ENCODE measurements at regions not wholly inside any gene's neighbourhood (a gene's known extent, or its start where the extent isn't known, plus 50 kb on each side); places are given as distances from the start of the nearest gene placed in this dataset.

GRCh38 chr4:7121174-7121573 lies 53.3 kb upstream of the GRPEL1 start:
- TF ChIP-seq, protein P1, sequence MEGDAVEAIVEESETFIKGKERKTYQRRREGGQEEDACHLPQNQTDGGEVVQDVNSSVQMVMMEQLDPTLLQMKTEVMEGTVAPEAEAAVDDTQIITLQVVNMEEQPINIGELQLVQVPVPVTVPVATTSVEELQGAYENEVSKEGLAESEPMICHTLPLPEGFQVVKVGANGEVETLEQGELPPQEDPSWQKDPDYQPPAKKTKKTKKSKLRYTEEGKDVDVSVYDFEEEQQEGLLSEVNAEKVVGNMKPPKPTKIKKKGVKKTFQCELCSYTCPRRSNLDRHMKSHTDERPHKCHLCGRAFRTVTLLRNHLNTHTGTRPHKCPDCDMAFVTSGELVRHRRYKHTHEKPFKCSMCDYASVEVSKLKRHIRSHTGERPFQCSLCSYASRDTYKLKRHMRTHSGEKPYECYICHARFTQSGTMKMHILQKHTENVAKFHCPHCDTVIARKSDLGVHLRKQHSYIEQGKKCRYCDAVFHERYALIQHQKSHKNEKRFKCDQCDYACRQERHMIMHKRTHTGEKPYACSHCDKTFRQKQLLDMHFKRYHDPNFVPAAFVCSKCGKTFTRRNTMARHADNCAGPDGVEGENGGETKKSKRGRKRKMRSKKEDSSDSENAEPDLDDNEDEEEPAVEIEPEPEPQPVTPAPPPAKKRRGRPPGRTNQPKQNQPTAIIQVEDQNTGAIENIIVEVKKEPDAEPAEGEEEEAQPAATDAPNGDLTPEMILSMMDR (IDR thresholded peaks at IDR 0.05) = no peak
- TF ChIP-seq POLR2AphosphoS5 (IDR thresholded peaks at IDR 0.05; ENCODE audit: insufficient read depth in 1 of 2, low read depth in 1 of 2) = no peak
- TF ChIP-seq POLR2A (IDR thresholded peaks at IDR 0.05) = no peak

Measured in vagina (tissue), 2 donors.